DOHH2 (cell line): ENCODE measurements at regions not wholly inside any gene's neighbourhood (a gene's known extent, or its start where the extent isn't known, plus 50 kb on each side); places are given as distances from the start of the nearest gene placed in this dataset.
A peak's percentile ranks its signal among the peaks of the same experiment; 100 is the strongest.

Experiments used
- EZH2phosphoT487 ChIP-seq: fragments of 200-600 bp; sonication (generic); IDR thresholded peaks from 2 replicates; pipeline ENCODE4 v1.6.1; 2017; ENCODE audit warnings: borderline replicate concordance, mild to moderate bottlenecking, antibody characterized with exemption, low read length, moderate library complexity, mixed read lengths
- TF ChIP-seq, protein P1 (sequence below): fragments of 200-600 bp; sonication (generic); IDR thresholded peaks from one replicate; pipeline ENCODE4 v1.5.1; 2014; ENCODE audit warnings: antibody characterized with exemption, mild to moderate bottlenecking, low read depth, low read length; ENCODE audit not compliant: poor library complexity, severe bottlenecking

DNA sequence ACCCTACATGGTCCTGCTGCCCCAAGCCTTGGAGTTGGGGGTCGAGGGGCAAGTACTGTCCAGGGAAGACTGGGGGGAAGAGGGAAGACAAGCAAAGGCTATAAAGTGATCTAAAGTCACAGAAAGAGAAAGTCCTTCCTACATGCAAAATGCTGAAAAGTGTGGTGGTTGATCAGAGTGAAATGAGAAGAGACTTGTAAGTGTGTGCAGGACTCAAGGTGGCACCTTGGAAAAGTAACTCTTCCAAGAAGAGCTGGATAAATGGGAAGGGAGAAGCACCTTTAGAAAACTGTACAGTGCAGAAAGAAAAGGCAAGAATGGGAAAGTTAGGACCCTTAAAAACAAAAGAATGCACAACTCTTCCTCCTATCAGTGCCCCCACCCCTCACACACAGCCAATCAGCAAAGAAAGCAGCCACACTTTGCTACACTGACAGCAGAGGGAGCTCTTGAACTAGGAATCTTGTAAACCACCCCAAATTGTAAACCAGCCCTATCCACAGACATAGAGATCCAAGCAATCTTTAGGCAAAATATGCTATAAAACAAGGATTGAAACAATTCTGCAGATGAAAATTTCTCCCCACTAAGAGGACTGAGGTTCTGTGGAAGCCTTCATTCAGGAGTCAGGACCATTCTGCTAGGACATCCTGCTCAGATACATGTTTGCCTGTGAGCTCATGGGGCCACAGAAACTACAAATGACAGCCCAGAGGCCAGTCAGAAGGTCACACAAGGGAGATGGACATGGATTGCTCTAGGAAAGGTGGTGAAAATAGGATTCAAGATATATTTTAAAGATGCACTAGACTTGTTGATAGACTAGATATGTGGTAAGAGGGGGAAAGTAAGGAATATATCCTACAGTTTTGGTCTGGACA is 146.4 kb downstream of the FTCDNL1 start:
- TF ChIP-seq, protein P1, sequence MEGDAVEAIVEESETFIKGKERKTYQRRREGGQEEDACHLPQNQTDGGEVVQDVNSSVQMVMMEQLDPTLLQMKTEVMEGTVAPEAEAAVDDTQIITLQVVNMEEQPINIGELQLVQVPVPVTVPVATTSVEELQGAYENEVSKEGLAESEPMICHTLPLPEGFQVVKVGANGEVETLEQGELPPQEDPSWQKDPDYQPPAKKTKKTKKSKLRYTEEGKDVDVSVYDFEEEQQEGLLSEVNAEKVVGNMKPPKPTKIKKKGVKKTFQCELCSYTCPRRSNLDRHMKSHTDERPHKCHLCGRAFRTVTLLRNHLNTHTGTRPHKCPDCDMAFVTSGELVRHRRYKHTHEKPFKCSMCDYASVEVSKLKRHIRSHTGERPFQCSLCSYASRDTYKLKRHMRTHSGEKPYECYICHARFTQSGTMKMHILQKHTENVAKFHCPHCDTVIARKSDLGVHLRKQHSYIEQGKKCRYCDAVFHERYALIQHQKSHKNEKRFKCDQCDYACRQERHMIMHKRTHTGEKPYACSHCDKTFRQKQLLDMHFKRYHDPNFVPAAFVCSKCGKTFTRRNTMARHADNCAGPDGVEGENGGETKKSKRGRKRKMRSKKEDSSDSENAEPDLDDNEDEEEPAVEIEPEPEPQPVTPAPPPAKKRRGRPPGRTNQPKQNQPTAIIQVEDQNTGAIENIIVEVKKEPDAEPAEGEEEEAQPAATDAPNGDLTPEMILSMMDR: peak; percentile 71
- TF ChIP-seq EZH2phosphoT487: no peak
